DMS 273 (cell line): ENCODE measurements at regions not wholly inside any gene's neighbourhood (a gene's known extent, or its start where the extent isn't known, plus 50 kb on each side); places are given as distances from the start of the nearest gene placed in this dataset.
"Not testable (repeated sequence)": the region's sequence is repeated elsewhere in the genome, so short reads cannot be mapped to it uniquely, and the experiment has no call there.

Experiments used
- DNase-seq: peaks from one replicate; lab custom pipeline; 2025; ENCODE audit not compliant: unreplicated experiment; lab: John Stamatoyannopoulos, UW

GRCh38 chr9:102514541-102514940, 480.6 kb upstream of the CYLC2 start:
- no peak for DNase-seq

GRCh38 chr9:102507044-102507687, 488.0 kb upstream of the CYLC2 start:
- DNase-seq: no peak

GRCh38 chr9:102506406-102506805, 488.7 kb upstream of the CYLC2 start:
- no peak for DNase-seq

GRCh38 chr9:102499468-102499867, 495.7 kb upstream of the CYLC2 start:
- no peak for DNase-seq

GRCh38 chr9:102497709-102498108, 497.4 kb upstream of the CYLC2 start:
- DNase-seq: no peak

- DNase-seq: not testable (repeated sequence)
Observed at GRCh38 chr9:102486976-102487375, 508.2 kb upstream of the CYLC2 start.

- no peak for DNase-seq
Observed at GRCh38 chr9:102483651-102484050, 511.5 kb upstream of the CYLC2 start.

- no peak for DNase-seq
Observed at GRCh38 chr9:102482776-102483175, 512.4 kb upstream of the CYLC2 start.

- DNase-seq: no peak
Observed at GRCh38 chr9:102479191-102479590, 515.9 kb upstream of the CYLC2 start.

GRCh38 chr9:102474357-102474756, 520.8 kb upstream of the CYLC2 start:
- DNase-seq: no peak

- not testable (repeated sequence) for DNase-seq
Observed at GRCh38 chr9:102469430-102469829, 525.7 kb upstream of the CYLC2 start.

GRCh38 chr9:102461156-102461819, 533.8 kb upstream of the CYLC2 start:
- DNase-seq: no peak

- DNase-seq: no peak
Observed at GRCh38 chr9:102459828-102460227, 535.3 kb upstream of the CYLC2 start.

GRCh38 chr9:102456562-102456961, 538.6 kb upstream of the CYLC2 start:
- no peak for DNase-seq

GRCh38 chr9:102445906-102446305, 549.2 kb upstream of the CYLC2 start:
- DNase-seq: no peak

- no peak for DNase-seq
Observed at GRCh38 chr9:102445181-102445747, 549.9 kb upstream of the CYLC2 start.

- no peak for DNase-seq
Observed at GRCh38 chr9:102439583-102439982, 555.5 kb upstream of the CYLC2 start.

- DNase-seq: not testable (repeated sequence)
Observed at GRCh38 chr9:102436599-102436998, 558.5 kb upstream of the CYLC2 start.

- DNase-seq: no peak
Observed at GRCh38 chr9:102435427-102435826, 559.7 kb upstream of the CYLC2 start.

GRCh38 chr9:102434545-102434944, 560.6 kb upstream of the CYLC2 start:
- DNase-seq: no peak

- DNase-seq: no peak
Observed at GRCh38 chr9:102428305-102428704, 566.8 kb upstream of the CYLC2 start.

- not testable (repeated sequence) for DNase-seq
Observed at GRCh38 chr9:102416251-102416650, 578.9 kb upstream of the CYLC2 start.
